Progenitor cell of endocrine pancreas (in vitro differentiated cells): ENCODE measurements at regions not wholly inside any gene's neighbourhood (a gene's known extent, or its start where the extent isn't known, plus 50 kb on each side); places are given as distances from the start of the nearest gene placed in this dataset.

ENCODE experiments used
- DNase-seq: peaks from one replicate; pipeline ENCODE4 v3.0.0; 2021; ENCODE audit warnings: low spot score; ENCODE audit not compliant: unreplicated experiment
- H3K27ac Mint-ChIP-seq: 2 replicates; pipeline ENCODE4 v1.8.0; 2021; ENCODE audit warnings: mild to moderate bottlenecking, moderate library complexity, mixed read lengths
- H3K27me3 Mint-ChIP-seq: 2 replicates; pipeline ENCODE4 v1.8.0; 2021; ENCODE audit warnings: mixed read lengths
- H3K36me3 Mint-ChIP-seq: 2 replicates; pipeline ENCODE4 v1.8.0; 2022; ENCODE audit warnings: mixed read lengths; ENCODE audit not compliant: insufficient read depth
- H3K4me1 Mint-ChIP-seq: 2 replicates; pipeline ENCODE4 v1.8.0; 2021; ENCODE audit warnings: low read depth, mixed read lengths
- H3K4me3 Mint-ChIP-seq: 2 replicates; pipeline ENCODE4 v1.8.0; 2021; ENCODE audit warnings: low read depth, mild to moderate bottlenecking, moderate library complexity, mixed read lengths
- H3K9me3 Mint-ChIP-seq: 2 replicates; pipeline ENCODE4 v1.8.0; 2021; ENCODE audit warnings: low read depth, mixed read lengths
- TF ChIP-seq, protein P1 (sequence below): fragments of 200-600 bp; sonication (generic); IDR thresholded peaks from one replicate; pipeline ENCODE4 v1.5.0; 2021; ENCODE audit warnings: antibody characterized with exemption, mild to moderate bottlenecking; ENCODE audit not compliant: unreplicated experiment

GRCh38 chr18:51801514-51801913 is 538.5 kb upstream of the DCC start:
- no peak overlapping the region for H3K4me3 Mint-ChIP-seq
- no peak overlapping the region for H3K27ac Mint-ChIP-seq
- DNase-seq: no peak
- TF ChIP-seq, protein P1, sequence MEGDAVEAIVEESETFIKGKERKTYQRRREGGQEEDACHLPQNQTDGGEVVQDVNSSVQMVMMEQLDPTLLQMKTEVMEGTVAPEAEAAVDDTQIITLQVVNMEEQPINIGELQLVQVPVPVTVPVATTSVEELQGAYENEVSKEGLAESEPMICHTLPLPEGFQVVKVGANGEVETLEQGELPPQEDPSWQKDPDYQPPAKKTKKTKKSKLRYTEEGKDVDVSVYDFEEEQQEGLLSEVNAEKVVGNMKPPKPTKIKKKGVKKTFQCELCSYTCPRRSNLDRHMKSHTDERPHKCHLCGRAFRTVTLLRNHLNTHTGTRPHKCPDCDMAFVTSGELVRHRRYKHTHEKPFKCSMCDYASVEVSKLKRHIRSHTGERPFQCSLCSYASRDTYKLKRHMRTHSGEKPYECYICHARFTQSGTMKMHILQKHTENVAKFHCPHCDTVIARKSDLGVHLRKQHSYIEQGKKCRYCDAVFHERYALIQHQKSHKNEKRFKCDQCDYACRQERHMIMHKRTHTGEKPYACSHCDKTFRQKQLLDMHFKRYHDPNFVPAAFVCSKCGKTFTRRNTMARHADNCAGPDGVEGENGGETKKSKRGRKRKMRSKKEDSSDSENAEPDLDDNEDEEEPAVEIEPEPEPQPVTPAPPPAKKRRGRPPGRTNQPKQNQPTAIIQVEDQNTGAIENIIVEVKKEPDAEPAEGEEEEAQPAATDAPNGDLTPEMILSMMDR: no peak
- peaks cover 4% of the 10 kb centered on the region for H3K9me3 Mint-ChIP-seq
- no peaks in the 10 kb centered on the region for H3K27me3 Mint-ChIP-seq
- no peaks in the 10 kb centered on the region for H3K4me1 Mint-ChIP-seq
- no peaks in the 10 kb centered on the region for H3K36me3 Mint-ChIP-seq

DNA sequence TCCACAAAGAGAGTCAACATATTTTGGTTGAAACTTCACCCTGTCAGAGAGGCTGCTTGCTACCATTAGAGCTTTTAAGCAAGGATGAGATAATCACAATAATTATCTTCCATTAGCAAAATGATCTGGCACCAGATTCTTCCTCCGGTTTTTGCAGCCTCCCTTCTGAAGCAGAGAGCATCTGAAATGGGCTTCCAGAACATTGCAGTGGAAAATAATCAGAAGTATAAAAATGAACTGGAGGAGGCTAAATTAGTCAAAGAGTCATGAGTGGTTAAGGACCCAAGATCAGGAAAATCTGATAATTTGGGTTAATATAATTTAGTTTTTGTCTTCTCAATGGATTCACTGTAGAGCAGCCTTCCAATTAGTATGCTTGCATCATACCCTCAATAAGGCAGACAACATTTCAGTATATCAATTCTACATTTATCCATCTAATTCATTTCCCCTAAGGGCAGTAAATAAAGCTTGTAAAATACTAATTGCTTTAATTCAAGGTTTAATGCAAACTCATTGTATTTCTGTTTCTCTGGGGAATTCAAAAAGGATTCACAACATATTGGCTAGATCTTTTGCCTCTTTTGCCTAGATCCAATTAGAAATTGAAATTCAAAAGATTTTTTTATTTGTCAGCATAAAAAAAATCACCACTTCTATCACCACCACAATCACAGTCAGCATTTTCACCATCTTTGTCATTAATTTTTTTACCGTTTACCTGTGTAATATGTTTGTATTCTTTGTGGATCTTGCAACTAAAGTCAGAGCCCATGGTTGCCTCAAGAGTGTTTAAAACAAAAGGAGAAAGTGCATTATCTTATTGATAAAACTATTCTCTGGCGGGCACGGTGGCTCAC is 537.2 kb upstream of the DCC start:
- no peak for DNase-seq
- peaks cover 4% of the 10 kb centered on the region for H3K9me3 Mint-ChIP-seq
- no peak overlapping the region for H3K4me3 Mint-ChIP-seq
- H3K27ac Mint-ChIP-seq: no peak overlapping the region
- no peaks in the 10 kb centered on the region for H3K27me3 Mint-ChIP-seq
- H3K36me3 Mint-ChIP-seq: no peaks in the 10 kb centered on the region
- peaks cover 6% of the 10 kb centered on the region for H3K4me1 Mint-ChIP-seq
- TF ChIP-seq, protein P1: no peak

GRCh38 chr18:51807336-51807735 is 532.7 kb upstream of the DCC start:
- no peaks in the 10 kb centered on the region for H3K27me3 Mint-ChIP-seq
- DNase-seq: no peak
- H3K27ac Mint-ChIP-seq: no peak overlapping the region
- H3K4me1 Mint-ChIP-seq: peaks cover 10% of the 10 kb centered on the region
- H3K9me3 Mint-ChIP-seq: no peaks in the 10 kb centered on the region
- no peaks in the 10 kb centered on the region for H3K36me3 Mint-ChIP-seq
- TF ChIP-seq, protein P1: no peak
- no peak overlapping the region for H3K4me3 Mint-ChIP-seq

- H3K4me1 Mint-ChIP-seq: peaks cover 10% of the 10 kb centered on the region
- H3K27me3 Mint-ChIP-seq: no peaks in the 10 kb centered on the region
- no peak for DNase-seq
- no peaks in the 10 kb centered on the region for H3K9me3 Mint-ChIP-seq
- H3K27ac Mint-ChIP-seq: no peak overlapping the region
- TF ChIP-seq, protein P1: no peak
- H3K4me3 Mint-ChIP-seq: no peak overlapping the region
- no peaks in the 10 kb centered on the region for H3K36me3 Mint-ChIP-seq
Measured at GRCh38 chr18:51811883-51812282, 528.1 kb upstream of the DCC start.

GRCh38 chr18:51813740-51814139 is 526.3 kb upstream of the DCC start:
- H3K9me3 Mint-ChIP-seq: no peaks in the 10 kb centered on the region
- TF ChIP-seq, protein P1: no peak
- H3K4me3 Mint-ChIP-seq: no peak overlapping the region
- H3K27me3 Mint-ChIP-seq: no peaks in the 10 kb centered on the region
- peaks cover 2% of the 10 kb centered on the region for H3K4me1 Mint-ChIP-seq
- no peak overlapping the region for H3K27ac Mint-ChIP-seq
- no peaks in the 10 kb centered on the region for H3K36me3 Mint-ChIP-seq
- no peak for DNase-seq
